ENCODE measurements at regions not wholly inside any gene's neighbourhood (a gene's known extent, or its start where the extent isn't known, plus 50 kb on each side); places are given as distances from the start of the nearest gene placed in this dataset.

- no peak for TF ChIP-seq CTCF (IDR thresholded peaks at IDR 0.05; ENCODE audit: low read length)
- TF ChIP-seq EZH2 (IDR thresholded peaks at IDR 0.05; ENCODE audit: borderline replicate concordance, low read length) = no peak
Measured at GRCh38 chr5:57880216-57880615, 397.6 kb upstream of the ACTBL2 start.
